ENCODE measurements at regions not wholly inside any gene's neighbourhood (a gene's known extent, or its start where the extent isn't known, plus 50 kb on each side); places are given as distances from the start of the nearest gene placed in this dataset.

DNA sequence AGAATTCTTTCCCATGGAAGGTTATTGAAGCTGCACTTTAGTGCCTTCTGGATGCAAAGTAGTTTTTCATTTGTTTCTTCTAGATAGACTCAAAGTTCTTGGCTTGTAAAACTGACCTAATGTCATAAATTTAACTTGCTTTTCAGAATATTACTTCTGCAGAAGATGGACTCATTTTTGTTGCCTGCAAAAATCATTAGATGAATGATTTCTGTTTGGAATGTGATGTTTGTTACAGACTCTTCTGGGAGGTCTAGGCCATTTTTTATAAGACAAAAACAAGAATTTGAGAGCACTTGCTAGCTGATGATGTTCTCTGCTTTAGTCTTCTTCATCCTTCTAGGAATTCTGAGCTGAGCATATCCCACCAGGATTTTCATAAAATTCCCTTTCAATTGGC, 308.6 kb upstream of the GIMD1 start (continued):
- TF ChIP-seq, protein P1, sequence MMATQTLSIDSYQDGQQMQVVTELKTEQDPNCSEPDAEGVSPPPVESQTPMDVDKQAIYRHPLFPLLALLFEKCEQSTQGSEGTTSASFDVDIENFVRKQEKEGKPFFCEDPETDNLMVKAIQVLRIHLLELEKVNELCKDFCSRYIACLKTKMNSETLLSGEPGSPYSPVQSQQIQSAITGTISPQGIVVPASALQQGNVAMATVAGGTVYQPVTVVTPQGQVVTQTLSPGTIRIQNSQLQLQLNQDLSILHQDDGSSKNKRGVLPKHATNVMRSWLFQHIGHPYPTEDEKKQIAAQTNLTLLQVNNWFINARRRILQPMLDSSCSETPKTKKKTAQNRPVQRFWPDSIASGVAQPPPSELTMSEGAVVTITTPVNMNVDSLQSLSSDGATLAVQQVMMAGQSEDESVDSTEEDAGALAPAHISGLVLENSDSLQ (IDR thresholded peaks at IDR 0.05) = no peak
- no peak for TF ChIP-seq RBM34 (IDR thresholded peaks at IDR 0.05; ENCODE audit: borderline replicate concordance, insufficient read depth, low read length)
- TF ChIP-seq U2AF1 (optimal IDR thresholded peaks at IDR 0.05; ENCODE audit: low read depth, low read length) = no peak

DNA sequence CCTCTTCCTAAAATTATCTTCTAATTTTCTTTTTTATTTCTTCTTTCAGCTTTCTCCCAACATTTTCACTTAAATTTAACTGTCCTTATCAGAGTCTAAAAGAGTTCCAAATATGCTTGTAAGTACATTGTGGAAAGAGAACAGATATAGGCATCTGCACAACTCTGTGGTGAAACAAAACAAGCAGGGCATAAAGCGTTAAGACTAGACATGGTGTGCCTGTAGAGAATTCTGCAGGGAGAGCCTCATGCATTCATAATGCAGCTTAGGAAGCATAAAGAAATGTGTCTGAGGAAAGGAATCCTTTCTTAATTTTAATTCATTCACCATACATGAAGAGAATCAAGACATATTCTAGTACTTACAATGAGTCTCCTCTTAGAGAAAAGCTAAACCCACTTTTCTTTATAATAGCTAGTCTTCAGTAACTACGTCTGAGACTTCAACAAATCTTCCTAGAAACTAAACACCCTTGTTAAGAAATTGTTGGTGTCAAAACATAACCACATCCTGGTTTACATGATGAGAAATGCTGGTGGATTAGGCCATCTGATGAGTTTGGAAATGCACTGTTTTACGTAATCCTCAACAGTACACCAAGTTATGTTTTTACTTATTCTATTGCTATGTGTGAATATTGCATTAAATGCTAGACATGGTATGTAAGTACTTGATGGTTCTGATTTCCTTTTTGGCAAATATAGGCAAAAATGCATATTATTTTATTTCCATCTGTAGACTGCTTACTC, 307.8 kb upstream of the GIMD1 start:
- Histone ChIP-seq H3K9me1 (ENCODE audit: control insufficient read depth, insufficient read depth, low read length) (no peaks in the 10 kb centered on the region), H3K4me3 (no peak overlapping the region), H3K36me3 (ENCODE audit: control insufficient read depth, insufficient read depth, low read length) (no peaks in the 10 kb centered on the region), H3K4me1 (replicated peaks in 1 of 2; ENCODE audit: control insufficient read depth in 2 of 2, insufficient read depth in 2 of 2, low read length in 2 of 2) (no peaks in the 10 kb centered on the region), H3K9me3 (replicated peaks; ENCODE audit: control insufficient read depth, insufficient read depth, low read depth, low read length) (no peaks in the 10 kb centered on the region), H3K4me2 (ENCODE audit: insufficient read depth, low read length) (no peak overlapping the region), H4K20me1 (replicated peaks; ENCODE audit: control insufficient read depth, insufficient read depth, low read length) (no peaks in the 10 kb centered on the region), H3K79me2 (ENCODE audit: control insufficient read depth, insufficient read depth, low read length) (no peaks in the 10 kb centered on the region), H3K27me3 (ENCODE audit: control insufficient read depth in 2 of 2, insufficient read depth in 2 of 2, low read length in 2 of 2) (no peaks in the 10 kb centered on the region), H3K27ac (ENCODE audit: extremely low read depth, low read depth, low read length) (no peak overlapping the region), H2AFZ (ENCODE audit: low read depth, low read length) (no peak overlapping the region), H3K9ac (ENCODE audit: insufficient read depth in 1 of 2, low read depth in 2 of 2, low read length in 2 of 2) (no peak overlapping the region)
- BruUV-seq (replicated peaks) = no TSS peak
- 2% methylated on average over 3 of the region's 3 CpGs for WGBS (ENCODE audit: insufficient coverage, low coverage, missing lambda C conversion rate)
- ChIA-PET CTCF (ENCODE audit: low intra/inter-chr PET ratio) (no interaction called here), POLR2A (no interaction called here)
- FAIRE-seq (no peak), ATAC-seq (no peak), DNase-seq (ENCODE audit: extremely low read depth in 1 of 4, low spot score in 3 of 4) (no peak)
- intact Hi-C loops (cut with micrococcal nuclease) = no loop called here
- in situ Hi-C loops (cut with MboI) = no loop called here
- no peak for TF ChIP-seq EHMT2 (IDR thresholded peaks at IDR 0.05)
- no peak for TF ChIP-seq SETDB1 (IDR thresholded peaks at IDR 0.05; ENCODE audit: low read length)
- no peak for TF ChIP-seq HCFC1 (IDR thresholded peaks at IDR 0.05; ENCODE audit: low read depth, low read length)
- TF ChIP-seq ZBTB17 (CRISPR knock-in tag; IDR thresholded peaks at IDR 0.05) = no peak
- no peak for TF ChIP-seq ZBTB7A (IDR thresholded peaks at IDR 0.05; ENCODE audit: borderline replicate concordance, control insufficient read depth, low read depth, low read length)
- no peak for TF ChIP-seq HNRNPUL1 (IDR thresholded peaks at IDR 0.05; ENCODE audit: low read length)
- TF ChIP-seq BRF1 (IDR thresholded peaks at IDR 0.05; ENCODE audit: borderline replicate concordance, extremely low read depth, insufficient read length) = no peak
- no peak for TF ChIP-seq LCOR (CRISPR knock-in tag; IDR thresholded peaks at IDR 0.05)
- no peak for TF ChIP-seq STAT5B (CRISPR knock-in tag; IDR thresholded peaks at IDR 0.05)
- TF ChIP-seq ZNF707 (CRISPR knock-in tag; conservative IDR thresholded peaks at IDR 0.05) = no peak
- TF ChIP-seq ZC3H11A (IDR thresholded peaks at IDR 0.05; ENCODE audit: low read depth, low read length) = no peak
- no peak for TF ChIP-seq SAP30 (IDR thresholded peaks at IDR 0.05; ENCODE audit: borderline replicate concordance, insufficient read depth, low read depth, low read length, poor library complexity, severe bottlenecking)
- no peak for TF ChIP-seq SRSF3 (IDR thresholded peaks at IDR 0.05; ENCODE audit: insufficient read depth, low read length)
- TF ChIP-seq, protein P2, sequence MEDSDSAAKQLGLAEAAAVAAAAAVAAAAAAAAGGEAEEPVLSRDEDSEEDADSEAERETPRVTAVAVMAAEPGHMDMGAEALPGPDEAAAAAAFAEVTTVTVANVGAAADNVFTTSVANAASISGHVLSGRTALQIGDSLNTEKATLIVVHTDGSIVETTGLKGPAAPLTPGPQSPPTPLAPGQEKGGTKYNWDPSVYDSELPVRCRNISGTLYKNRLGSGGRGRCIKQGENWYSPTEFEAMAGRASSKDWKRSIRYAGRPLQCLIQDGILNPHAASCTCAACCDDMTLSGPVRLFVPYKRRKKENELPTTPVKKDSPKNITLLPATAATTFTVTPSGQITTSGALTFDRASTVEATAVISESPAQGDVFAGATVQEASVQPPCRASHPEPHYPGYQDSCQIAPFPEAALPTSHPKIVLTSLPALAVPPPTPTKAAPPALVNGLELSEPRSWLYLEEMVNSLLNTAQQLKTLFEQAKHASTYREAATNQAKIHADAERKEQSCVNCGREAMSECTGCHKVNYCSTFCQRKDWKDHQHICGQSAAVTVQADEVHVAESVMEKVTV (CRISPR knock-in tag; IDR thresholded peaks at IDR 0.05) = no peak
- no peak for TF ChIP-seq HMG20A (CRISPR knock-in tag; conservative IDR thresholded peaks at IDR 0.05)
- TF ChIP-seq, protein P3, sequence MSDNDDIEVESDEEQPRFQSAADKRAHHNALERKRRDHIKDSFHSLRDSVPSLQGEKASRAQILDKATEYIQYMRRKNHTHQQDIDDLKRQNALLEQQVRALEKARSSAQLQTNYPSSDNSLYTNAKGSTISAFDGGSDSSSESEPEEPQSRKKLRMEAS (CRISPR knock-in tag; IDR thresholded peaks at IDR 0.05) = no peak
- no peak for TF ChIP-seq BRCA1 (IDR thresholded peaks at IDR 0.05)
- TF ChIP-seq BRCA1 (CRISPR knock-in tag; IDR thresholded peaks at IDR 0.05) = no peak
